NCI-H1417 (cell line): ENCODE measurements at regions not wholly inside any gene's neighbourhood (a gene's known extent, or its start where the extent isn't known, plus 50 kb on each side); places are given as distances from the start of the nearest gene placed in this dataset.

Experiments used
- DNase-seq, 3 experiments: peaks; one replicate each; lab custom pipeline; 2025; lab: John Stamatoyannopoulos, UW

DNA sequence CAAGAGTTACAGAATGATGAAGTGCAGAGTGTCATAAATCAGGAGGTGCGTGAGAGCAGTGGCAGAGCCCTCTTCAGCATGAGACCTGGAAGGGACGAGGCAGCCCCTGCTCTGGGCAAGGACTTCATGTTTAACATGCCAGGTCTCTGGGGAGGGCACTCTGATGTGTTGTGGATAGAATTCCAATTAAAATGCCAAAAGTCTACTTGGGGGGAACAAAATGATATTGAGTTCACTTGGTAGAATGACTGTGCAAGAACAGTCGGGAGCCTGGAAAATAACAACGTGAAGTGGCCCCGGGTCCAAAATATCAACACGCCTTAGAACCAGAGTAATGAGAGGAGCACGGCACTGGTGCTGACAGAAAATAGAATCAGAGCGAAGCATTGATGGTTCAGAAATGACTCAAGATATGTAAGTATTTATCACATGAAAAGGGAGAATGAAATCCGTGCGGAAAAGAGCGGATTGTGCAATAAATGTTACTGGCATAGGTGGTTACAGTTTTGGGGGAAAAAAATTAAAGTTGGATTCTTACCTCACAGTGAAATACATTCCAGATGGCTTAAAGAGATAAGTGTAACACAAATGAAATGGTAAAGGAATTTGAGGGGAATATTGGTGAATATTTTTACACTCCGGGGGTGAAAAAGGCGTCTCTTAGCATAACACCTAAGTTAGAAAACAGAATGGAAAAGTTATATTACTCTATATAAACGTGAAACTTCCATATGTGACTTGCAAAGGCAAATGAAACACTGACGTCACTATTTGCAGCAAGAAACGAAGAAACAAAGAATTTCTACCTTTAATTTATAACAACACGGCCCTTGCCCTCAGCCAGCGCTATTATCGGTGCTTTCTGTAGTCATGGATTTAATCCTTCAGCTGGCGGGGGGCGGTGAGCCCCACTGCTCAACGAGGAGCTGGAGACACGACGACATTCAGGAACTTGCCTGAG is 159.4 kb upstream of the TWIST2 start:
- no peak for DNase-seq

DNA sequence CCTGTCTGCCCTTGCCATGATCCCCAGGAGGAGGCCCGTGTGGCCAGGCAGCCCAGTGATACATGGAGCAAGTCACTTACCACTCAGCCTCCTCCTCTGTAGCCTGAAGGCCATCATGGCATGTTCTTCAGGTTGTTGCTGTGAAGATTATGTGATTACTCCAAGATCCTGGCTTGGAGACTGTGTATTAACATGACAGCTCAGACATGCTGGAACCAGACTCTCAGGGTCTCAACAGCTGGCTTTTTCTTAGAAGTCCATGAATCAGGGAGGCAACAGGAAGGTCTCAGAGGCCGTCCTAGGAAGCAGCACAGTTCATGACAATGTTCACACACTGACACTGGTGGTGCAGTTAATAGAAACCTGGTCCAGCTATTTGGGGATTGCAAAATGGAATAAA is 158.6 kb upstream of the TWIST2 start:
- no peak for DNase-seq

DNA sequence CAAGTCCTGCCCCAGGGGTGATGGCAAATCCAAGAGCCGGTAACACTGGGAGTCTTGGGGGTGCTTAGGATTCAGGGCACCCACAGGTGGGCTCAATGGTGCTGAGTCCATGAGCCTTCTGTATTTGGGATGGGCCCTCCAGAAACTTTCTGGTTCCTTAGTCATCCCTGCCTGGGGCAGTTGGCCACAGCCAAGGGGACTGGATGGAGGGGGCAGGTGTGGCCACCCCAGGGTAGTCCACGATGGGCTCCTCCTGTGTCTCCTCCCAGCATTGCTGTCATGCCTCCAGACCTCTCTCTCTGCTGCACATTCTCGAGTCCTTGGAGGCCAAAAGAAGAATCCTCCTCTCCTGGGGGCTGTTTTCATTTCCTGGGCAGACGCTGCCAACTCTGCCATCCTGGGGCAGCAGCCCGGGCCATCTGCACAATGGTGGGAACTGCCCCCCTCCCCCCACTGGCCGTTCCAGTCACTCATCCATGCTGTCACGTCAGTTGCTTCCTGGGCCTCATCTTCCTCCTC is 158.0 kb upstream of the TWIST2 start:
- DNase-seq = no peak

DNA sequence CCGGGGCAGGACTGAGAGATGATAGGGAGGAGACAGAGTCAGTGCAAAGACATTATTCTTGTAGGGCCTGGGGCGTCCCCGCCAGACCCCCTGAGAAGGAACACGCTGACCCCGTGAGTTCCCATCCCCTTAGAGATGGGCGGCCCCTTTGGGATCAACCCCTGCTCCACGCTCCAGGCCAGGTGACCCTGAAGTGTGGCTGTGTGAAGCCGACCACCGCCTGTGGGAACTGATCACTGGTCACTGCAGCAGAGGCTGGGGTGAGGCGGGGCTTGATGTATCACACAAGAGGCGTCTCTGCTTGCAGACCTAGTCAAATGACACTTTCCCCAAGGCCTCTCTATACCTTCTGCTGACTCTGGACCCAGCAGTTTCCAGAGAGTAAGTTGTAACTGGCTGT is 157.4 kb upstream of the TWIST2 start:
- no peak for DNase-seq

DNA sequence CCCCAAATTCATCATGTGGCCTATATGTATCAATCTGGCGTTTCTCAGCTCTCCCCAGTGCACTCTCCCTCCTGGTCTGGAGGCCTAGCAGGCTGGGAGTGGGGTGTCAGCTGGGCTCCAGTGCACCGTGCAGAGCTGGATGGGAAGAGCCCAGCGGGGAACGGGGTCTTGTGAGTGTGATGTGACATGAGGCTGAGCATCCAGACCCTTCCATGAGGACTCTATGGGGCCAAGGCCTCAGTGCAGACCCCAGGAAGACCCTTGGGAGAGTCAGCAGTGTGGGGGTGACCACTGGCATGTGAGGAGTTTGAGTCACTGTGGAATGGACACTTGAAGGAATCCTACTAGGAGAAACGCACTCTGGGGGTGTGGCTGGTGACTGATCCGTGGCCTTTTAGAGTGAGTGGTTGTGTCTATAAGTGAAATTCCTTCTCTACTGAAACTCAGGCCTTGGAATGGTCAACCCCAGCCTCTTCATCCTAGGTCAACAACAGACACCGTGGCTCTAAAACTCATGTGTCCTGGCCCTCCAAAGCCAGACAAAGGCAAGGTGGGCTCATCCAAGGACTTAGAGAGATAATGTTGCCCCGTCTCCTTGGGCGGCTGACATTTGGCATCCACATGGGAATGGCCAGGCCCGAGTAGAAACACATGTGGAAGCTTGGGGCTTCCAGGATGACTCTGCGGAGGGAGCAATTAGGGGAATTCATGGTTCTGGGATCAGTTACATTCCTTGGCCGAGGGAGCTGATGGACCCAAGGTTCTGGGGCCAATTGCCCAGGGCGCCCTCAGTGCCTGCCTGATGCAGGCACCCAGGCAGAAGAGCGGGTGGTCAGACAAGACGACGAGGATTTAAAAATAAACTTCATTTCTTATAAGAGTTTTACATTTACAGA is 156.0 kb upstream of the TWIST2 start:
- no peak for DNase-seq

DNA sequence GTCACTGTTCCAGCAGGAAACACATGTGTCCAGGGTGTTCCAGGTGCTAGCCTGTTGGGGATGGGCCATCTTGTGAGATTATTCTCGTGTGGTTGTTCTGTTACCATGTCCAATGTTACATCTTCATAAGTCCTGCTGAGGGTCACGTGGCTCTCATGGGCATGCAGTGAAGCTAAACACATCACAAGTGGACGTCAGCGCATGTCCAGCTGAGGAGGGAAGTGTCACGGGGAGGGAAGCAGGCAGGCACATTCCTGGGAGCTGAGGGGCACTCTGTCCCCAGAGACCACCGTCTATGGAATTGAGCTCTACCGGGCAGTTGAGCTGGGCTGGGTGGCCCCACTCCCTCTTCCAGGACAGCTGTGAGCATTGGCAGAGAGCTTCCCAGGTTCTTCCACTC is 155.3 kb upstream of the TWIST2 start:
- DNase-seq = no peak

DNA sequence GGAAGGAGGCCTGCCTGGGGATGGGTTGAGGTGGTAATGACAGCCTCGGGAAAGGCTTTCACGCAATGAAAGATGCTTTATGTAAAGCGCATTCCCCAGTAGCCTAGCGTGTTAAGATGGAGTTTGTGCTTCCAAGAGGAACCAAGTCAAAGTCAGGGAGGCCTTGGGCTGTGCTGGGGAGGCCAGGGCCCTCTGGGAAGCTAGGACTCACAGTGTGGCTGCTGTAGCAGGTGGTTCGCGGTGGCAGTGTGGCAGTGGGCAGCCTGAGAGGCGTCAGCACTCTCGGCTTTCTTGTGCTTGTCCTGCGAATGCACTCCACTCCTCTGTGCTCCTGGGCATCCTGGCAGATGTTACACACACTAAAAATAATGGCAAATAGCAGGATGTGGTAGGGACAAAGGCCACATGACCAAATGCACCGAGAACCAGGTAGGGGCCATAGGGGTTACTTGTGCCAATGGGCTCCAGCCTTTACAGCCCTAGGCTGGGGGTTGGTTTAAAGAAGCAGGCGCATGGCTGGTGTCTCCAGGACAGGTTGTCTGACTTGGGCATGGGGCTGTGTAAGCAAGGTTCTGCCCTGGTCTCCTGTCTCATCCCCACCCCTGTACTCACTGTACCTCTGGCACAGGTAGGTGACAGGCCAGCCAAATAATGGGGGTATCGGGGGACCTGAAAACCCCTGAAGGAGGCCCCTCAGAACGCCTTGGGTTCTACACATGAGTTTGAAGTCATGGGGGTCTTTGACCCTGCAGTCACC is 154.4 kb upstream of the TWIST2 start:
- DNase-seq = no peak

DNA sequence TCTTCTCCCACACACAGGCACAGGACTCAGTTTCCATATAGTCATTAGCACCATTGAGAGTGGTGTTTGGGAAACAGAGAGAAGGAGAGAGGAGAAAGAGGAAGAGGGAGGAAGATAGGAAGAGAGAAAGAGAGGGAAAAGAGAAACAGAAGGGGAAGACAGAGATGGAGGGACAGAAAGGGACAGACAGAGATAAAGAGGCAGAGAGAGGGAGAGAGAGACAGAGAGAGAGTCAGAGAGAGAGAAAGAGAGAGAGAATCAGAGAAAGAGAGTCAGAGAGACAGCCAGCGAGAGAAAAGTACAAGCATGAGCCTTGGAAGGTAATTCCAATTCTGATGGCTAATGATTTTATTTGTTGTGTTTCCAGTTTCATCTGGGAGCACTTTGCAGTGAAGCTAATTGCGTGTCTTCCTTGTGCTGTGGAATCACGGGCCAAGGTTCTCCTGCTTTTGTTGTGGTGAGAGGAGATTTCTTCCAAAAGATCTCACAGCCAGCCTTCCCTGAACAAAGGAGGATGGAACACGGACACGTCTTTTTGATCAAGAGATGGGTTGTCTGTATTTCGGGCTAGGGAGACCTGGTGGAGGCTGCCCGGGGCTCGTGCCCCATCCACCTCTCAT is 153.6 kb upstream of the TWIST2 start:
- DNase-seq = no peak

DNA sequence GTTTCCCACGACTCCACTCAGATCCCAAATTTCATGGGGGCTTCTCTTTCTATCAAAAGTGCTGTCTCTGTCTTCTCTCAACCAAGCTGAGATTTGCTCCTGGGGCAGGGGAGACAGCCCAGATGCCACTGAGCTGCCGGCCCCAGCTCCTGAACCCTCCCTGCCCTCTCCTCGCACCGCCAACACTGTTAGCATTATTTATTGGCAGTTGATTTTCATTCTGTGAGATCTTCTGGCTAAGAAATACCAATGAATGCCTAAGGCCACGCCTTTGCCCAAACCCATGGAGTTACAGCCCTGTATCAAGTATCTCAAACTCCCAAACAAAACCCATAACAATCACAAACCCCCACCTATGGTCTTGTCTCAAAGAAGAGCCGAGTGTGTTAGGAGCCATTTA is 153.0 kb upstream of the TWIST2 start:
- DNase-seq = no peak

DNA sequence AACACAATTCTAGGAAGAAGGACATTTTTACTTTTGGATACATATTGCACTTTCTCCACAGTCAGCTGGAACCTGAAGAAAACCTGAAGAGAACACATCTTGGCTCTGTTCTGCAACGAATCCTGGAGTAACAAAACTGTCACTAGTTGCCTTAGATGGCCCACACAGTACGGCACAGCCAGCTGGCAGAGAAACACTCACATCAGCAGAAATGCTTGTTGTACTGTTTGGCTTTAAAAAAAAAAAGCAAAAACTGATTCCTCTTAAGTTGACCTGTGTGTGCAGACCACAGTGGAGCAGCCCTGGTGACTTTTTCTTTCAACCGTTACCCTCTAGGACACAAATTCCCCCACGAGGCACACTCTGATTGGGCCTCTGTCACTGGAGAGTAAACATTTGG is 152.3 kb upstream of the TWIST2 start:
- no peak for DNase-seq

DNA sequence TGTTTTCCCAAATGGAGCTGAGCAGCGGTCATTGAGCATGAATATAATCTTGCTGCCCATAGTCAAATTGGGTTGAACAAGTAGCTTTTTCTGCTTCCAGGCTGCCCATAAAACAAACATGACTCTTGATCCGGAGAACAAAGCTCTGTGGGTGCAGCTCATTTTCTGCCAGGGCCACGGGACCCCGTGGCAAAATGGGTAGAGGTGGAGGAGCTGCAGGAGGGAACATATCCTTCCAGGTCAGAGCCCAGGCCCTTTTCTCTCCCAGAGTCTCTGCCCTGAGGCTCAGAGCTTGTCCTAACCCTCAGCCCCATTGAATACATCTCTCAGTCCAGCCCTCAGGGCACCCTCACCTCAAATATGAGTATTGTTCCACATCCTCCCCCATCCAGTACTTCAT is 151.6 kb upstream of the TWIST2 start:
- DNase-seq = no peak

DNA sequence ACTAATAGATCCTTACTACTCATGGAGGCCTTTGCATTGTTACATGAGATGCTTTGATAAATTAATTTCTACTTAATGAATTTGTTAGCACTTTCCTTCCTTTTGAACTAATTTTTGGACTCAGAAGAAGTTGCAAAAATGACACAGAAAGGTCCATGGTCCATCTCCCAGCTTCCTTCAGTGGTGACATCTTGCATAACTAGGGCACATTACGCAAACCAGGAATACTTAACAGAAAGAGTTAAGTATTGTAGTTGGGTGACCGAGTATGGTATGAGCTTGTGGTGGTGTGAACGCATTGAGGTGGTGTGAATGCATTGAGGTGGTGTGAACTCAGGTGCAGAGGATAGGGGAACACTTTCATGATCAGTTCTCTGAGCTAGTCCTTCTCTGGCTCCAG is 151.1 kb upstream of the TWIST2 start:
- no peak for DNase-seq

DNA sequence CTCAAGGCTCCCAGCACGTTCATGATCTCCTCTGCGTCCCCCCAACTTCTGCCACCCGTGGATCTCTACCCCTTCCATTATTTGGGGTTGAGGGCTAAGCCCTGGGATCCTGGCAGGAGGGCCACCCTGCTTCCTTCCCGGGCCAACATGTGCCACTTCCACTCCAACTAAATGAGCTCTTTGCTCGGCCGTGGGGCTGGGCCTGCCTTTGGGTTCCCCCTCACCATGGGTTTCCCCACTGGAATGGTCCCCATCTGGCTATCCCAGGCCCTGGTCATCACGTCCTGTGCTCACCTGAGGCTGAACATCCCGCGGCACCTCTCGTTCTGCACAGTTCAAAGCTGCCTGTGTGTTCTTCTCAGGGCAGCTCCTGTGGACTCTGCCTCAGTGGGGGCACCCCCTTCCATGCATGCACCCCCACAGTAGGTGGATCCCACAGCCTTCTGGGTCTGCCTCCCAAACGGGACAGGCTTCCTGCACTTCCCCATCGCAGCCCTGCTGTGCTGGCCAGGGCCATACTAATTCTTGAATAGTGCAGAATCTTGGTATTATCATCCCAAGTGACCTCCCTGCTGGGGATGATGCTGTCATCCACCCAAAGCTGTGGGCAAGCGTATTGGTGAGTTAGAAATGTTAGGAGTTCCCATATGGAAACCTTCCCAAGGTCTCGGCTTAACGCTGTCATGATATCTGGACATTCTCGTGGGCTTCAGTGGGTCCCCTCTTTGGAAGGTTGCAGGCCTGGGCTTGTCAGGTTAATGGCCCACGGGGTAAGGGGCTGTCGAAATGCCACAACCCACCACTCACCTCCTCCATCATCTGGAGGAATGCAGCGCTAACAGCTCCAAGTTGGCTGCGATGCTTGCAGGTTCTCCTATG is 150.5 kb upstream of the TWIST2 start:
- DNase-seq = no peak

DNA sequence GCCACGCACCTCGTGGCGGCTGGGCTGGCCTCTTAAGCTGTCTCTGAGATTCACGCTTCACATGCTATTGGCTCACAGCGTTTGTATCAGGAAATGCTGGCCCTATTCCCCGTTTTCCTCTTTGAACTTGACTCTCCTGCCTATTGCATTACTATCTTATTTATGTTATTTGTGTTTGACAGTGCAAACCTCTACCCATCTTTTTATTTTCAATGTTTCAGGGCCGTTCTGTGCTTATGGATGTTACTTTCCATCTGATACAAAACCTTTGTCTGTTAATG is 149.9 kb upstream of the TWIST2 start:
- no peak for DNase-seq

DNA sequence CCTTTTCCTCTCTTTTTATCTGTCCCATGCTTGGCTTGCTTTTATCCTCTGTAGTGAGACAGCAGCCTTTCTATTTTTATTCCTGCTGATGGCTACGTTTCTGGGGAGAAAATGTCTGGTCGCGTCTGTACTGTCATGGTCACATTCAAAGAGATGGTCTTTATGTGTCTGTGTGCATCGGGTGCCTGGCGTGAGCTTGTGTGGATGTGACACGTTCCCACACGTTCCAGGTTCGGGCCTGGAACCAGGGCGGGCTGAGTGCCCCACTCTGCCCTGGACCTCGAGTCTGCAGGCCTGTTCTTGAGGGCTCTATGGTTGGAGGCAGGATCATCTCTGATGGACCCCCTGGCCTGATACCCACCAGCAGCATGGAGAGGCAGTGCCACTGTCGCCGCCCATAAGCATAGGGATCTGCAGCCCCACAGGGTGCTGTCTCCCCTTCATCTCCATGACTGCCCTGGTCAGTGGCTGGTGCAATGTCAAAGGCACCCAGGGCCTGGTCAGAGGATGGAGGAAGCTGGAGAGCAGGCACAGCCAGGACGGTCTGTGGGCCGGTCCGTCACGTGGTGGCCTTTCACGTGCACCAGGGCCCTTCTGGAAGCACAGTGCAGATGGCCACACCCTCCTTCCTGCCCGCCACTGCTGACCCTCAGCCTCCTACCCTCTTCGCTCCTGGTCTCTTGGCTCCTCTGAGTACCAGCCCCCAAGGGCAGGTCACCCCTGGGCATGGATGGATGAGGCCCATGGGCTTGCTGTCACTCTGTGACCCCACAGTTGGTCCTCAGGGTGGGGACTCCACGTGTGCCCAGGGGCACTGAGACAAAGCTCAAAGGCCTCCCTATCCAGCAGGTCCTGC is 149.2 kb upstream of the TWIST2 start:
- DNase-seq = no peak

DNA sequence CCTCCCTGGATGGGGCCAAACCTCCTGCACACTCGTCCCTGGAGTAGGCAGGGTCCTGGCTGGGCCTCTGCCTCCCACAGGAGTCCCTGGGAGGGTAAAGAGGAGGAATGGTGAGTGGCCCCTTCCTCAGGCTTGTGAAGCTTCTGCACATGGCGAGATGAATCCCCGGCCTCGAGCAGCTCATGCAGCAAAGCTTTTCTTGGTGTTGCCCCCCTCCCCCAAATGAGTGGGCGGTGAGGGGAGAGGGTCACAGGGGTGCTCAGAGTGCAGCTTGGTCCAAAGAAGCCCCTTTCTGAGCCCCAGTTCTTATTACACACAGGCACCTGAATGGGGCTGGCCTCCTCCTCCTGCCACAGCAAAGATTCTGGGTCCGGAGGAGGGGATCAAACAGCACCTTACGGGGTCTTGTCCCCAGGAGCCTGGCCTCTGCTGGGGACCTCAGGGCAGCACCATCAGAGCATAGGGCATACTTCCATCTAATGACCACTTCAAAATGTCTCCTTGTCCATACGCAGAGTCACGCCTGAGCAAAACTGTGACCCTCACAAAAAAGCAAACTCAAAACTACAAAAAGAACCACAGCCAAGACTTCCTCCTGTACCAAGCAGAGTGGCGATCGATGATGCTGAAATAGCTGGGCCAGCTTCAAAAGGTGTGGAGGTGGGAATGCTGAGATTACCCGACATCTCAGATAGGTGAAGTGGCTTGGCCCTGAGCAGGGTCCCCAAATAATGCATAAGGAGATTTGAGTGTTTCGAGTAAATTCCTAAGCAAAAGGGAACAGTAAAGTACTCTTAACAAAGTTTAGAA is 148.4 kb upstream of the TWIST2 start:
- no peak for DNase-seq

DNA sequence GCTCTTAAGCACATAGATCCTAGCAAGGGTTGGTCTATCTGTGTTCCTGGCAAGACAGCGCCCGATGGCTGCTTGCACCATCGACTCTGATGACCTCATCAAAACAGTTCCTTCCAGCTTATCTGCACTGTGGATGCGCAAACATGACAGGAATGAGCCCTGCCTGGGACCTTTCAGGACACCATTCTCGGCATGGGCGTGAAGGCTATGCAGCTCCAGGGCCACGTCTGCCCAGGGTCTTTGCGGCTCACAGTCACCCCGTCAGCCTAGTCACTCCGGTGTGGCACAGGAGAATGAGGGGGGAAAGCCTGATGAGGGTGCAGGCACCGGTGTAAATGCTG is 147.8 kb upstream of the TWIST2 start:
- no peak for DNase-seq

DNA sequence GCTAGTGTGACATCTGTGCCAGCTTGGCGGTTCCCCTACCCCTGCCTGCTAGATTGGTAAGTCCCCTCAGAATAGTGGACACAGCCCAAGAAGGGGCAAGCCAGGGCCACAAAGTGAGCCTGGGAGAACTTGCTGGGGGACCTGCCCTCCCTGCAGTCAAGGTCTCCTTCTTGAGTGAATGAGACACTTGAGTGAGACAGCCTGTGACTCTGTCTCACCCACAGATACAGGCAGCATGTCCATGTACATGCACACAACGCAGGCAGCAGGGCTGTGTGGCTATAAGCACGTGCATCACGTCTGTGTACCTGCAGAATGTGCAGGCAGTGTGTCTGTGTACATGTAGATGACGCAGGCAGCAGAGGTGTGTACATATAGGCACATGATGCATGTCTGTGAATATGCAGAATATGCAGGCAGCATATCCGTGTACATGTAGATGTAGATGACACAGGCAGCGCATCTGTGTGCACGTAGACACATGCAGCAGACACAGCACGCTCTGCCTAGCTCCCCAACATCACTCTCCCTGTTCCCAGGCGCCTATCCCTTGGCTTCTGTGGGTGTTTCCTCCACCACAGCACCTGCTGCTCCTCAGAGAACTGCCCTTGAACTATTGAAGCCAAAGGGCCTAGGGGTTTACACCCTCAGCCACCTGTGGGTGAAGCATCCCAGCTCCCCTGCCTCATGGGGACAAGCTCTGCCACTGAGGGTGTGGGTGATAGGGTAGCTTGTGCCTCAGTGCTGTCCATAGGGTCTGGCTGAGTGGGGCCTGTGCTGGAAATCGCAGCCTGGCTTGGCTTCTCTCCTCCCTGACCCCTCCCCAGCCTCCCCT is 147.2 kb upstream of the TWIST2 start:
- DNase-seq = no peak
